ENCODE measurements at regions not wholly inside any gene's neighbourhood (a gene's known extent, or its start where the extent isn't known, plus 50 kb on each side); places are given as distances from the start of the nearest gene placed in this dataset.

- Mint-ChIP-seq H3K4me1 (no peaks in the 10 kb centered on the region), H3K27ac (no peak overlapping the region), H3K27me3 (ENCODE audit: insufficient read depth) (no peaks in the 10 kb centered on the region), H3K36me3 (ENCODE audit: low read depth) (no peaks in the 10 kb centered on the region), H3K4me3 (no peak overlapping the region), H3K9me3 (peaks cover 2% of the 10 kb centered on the region)
- Histone ChIP-seq H3K9ac (ENCODE audit: extremely low read depth, low read length, poor library complexity, severe bottlenecking) (no peak overlapping the region), H3K27ac (ENCODE audit: low read depth, low read length) (no peak overlapping the region), H3K9me3 (ENCODE audit: control insufficient read depth, low read length) (no peaks in the 10 kb centered on the region), H3K27me3 (ENCODE audit: control insufficient read depth, insufficient read depth, low read length, poor library complexity, severe bottlenecking) (no peaks in the 10 kb centered on the region), H3K4me1 (ENCODE audit: control insufficient read depth, insufficient read depth, low read length) (no peaks in the 10 kb centered on the region), H3K4me3 (ENCODE audit: low read length) (no peak overlapping the region), H3K36me3 (ENCODE audit: control insufficient read depth, insufficient read depth, low read length) (no peaks in the 10 kb centered on the region)
- DNase-seq: no peak
- 100% methylated on average over 1 of the region's 1 CpG; no CpG with 5 or more reads in 1 of the 2 experiments for WGBS, 2 experiments (ENCODE audit: insufficient coverage in 1 of 2, insufficient read length in 1 of 2)
- TF ChIP-seq CTCF (conservative IDR thresholded peaks at IDR 0.05): no peak
Observed at GRCh38 chr3:6264906-6265305, 596.0 kb upstream of the GRM7 start.

- Histone ChIP-seq H3K36me3 (ENCODE audit: control insufficient read depth, insufficient read depth, low read length) (no peaks in the 10 kb centered on the region), H3K4me3 (ENCODE audit: low read length) (no peak overlapping the region), H3K9ac (ENCODE audit: extremely low read depth, low read length, poor library complexity, severe bottlenecking) (no peak overlapping the region), H3K27ac (ENCODE audit: low read depth, low read length) (no peak overlapping the region), H3K9me3 (ENCODE audit: control insufficient read depth, low read length) (no peaks in the 10 kb centered on the region), H3K4me1 (ENCODE audit: control insufficient read depth, insufficient read depth, low read length) (no peaks in the 10 kb centered on the region), H3K27me3 (ENCODE audit: control insufficient read depth, insufficient read depth, low read length, poor library complexity, severe bottlenecking) (no peaks in the 10 kb centered on the region)
- DNase-seq: no peak
- WGBS, 2 experiments (ENCODE audit: insufficient coverage in 1 of 2, insufficient read length in 1 of 2): 62 to 89% methylated on average over 2 to 3 of the region's 5 CpGs
- H3K27me3 Mint-ChIP-seq (ENCODE audit: insufficient read depth): no peaks in the 10 kb centered on the region
- no peak overlapping the region for H3K27ac Mint-ChIP-seq
- no peaks in the 10 kb centered on the region for H3K4me1 Mint-ChIP-seq
- peaks cover 2% of the 10 kb centered on the region for H3K9me3 Mint-ChIP-seq
- TF ChIP-seq CTCF (conservative IDR thresholded peaks at IDR 0.05): no peak
- no peak overlapping the region for H3K4me3 Mint-ChIP-seq
- no peaks in the 10 kb centered on the region for H3K36me3 Mint-ChIP-seq (ENCODE audit: low read depth)
Observed at GRCh38 chr3:6266135-6266534, 594.8 kb upstream of the GRM7 start.

GRCh38 chr3:6273878-6274277, 587.0 kb upstream of the GRM7 start:
- H3K4me1 ChIP-seq (ENCODE audit: control insufficient read depth, insufficient read depth, low read length): no peaks in the 10 kb centered on the region
- Mint-ChIP-seq H3K27ac (no peak overlapping the region), H3K4me1 (no peaks in the 10 kb centered on the region), H3K9me3 (peaks cover 11% of the 10 kb centered on the region), H3K36me3 (ENCODE audit: low read depth) (peaks cover 2% of the 10 kb centered on the region), H3K27me3 (ENCODE audit: insufficient read depth) (no peaks in the 10 kb centered on the region), H3K4me3 (no peak overlapping the region)
- TF ChIP-seq CTCF (conservative IDR thresholded peaks at IDR 0.05): no peak
- no peak overlapping the region for H3K4me3 ChIP-seq (ENCODE audit: low read length)
- no peaks in the 10 kb centered on the region for H3K36me3 ChIP-seq (ENCODE audit: control insufficient read depth, insufficient read depth, low read length)
- no peaks in the 10 kb centered on the region for H3K27me3 ChIP-seq (ENCODE audit: control insufficient read depth, insufficient read depth, low read length, poor library complexity, severe bottlenecking)
- H3K9me3 ChIP-seq (ENCODE audit: control insufficient read depth, low read length): peaks cover 15% of the 10 kb centered on the region
- WGBS, 2 experiments (ENCODE audit: insufficient coverage in 1 of 2, insufficient read length in 1 of 2): 95 to 97% methylated on average over 3 of the region's 3 CpGs
- no peak overlapping the region for H3K9ac ChIP-seq (ENCODE audit: extremely low read depth, low read length, poor library complexity, severe bottlenecking)
- no peak for DNase-seq
- H3K27ac ChIP-seq (ENCODE audit: low read depth, low read length): no peak overlapping the region

Data from endodermal cell (in vitro differentiated cells).